Liver (tissue), 7 donors: ENCODE measurements at regions not wholly inside any gene's neighbourhood (a gene's known extent, or its start where the extent isn't known, plus 50 kb on each side); places are given as distances from the start of the nearest gene placed in this dataset.

Source experiments
- DNase-seq: peaks from one replicate; pipeline ENCODE4 v3.0.0-alpha.2; 2017; ENCODE audit warnings: low spot score
- H3K27ac ChIP-seq, 2 donors: one replicate each; pipeline ENCODE4 v1.7.0; 2013; ENCODE audit warnings: inconsistent platforms in 2 of 2, low read length in 2 of 2, control low read depth in 1 of 2, low read depth in 1 of 2, mild to moderate bottlenecking in 1 of 2
- H3K27me3 ChIP-seq, 4 donors: one replicate each; pipeline versions ENCODE4 v1.6.1 to v1.7.0; 2013; ENCODE audit warnings: low read length in 3 of 4, inconsistent platforms in 1 of 4, mild to moderate bottlenecking in 1 of 4, moderate library complexity in 1 of 4; ENCODE audit not compliant: control insufficient read depth in 4 of 4, insufficient read depth in 4 of 4
- H3K36me3 ChIP-seq, 4 donors: one replicate each; pipeline versions ENCODE4 v1.6.1 to v1.7.0; 2013; ENCODE audit warnings: low read length in 3 of 4, mild to moderate bottlenecking in 3 of 4, low read depth in 1 of 4, moderate library complexity in 1 of 4; ENCODE audit not compliant: control insufficient read depth in 4 of 4, insufficient read depth in 3 of 4
- H3K4me1 ChIP-seq, 4 donors: one replicate each; pipeline versions ENCODE4 v1.6.1 to v1.7.0; 2013; ENCODE audit warnings: low read length in 3 of 4, mild to moderate bottlenecking in 3 of 4, moderate library complexity in 1 of 4; ENCODE audit not compliant: control insufficient read depth in 4 of 4, insufficient read depth in 4 of 4
- H3K4me3 ChIP-seq, 3 donors: one replicate each; pipeline versions ENCODE4 v1.6.1 to v1.7.0; 2013; ENCODE audit warnings: low read length in 3 of 3, control low read depth in 1 of 3, low read depth in 1 of 3, mild to moderate bottlenecking in 1 of 3
- H3K9ac ChIP-seq, 2 donors: one replicate each; pipeline ENCODE4 v1.7.0; 2013; ENCODE audit warnings: low read length in 2 of 2, mild to moderate bottlenecking in 2 of 2, moderate library complexity in 2 of 2, control low read depth in 1 of 2, low read depth in 1 of 2
- H3K9me3 ChIP-seq, 4 donors: one replicate each; pipeline versions ENCODE4 v1.6.1 to v1.7.0; 2013; ENCODE audit warnings: low read length in 3 of 4; ENCODE audit not compliant: control insufficient read depth in 4 of 4
- EGR1 ChIP-seq, 2 donors: IDR thresholded peaks; 2 replicates each; pipeline ENCODE4 v1.6.1; 2016 to 2018; ENCODE audit warnings: antibody characterized with exemption in 2 of 2, low read depth in 2 of 2
- FOXA1 ChIP-seq: IDR thresholded peaks from 2 replicates; pipeline ENCODE4 v1.6.1; 2016; ENCODE audit warnings: antibody characterized with exemption
- FOXA2 ChIP-seq: IDR thresholded peaks from 2 replicates; pipeline ENCODE4 v1.6.1; 2016; ENCODE audit warnings: antibody characterized with exemption
- HNF4A ChIP-seq, 2 donors: conservative IDR thresholded peaks; 2 replicates each; pipeline ENCODE4 v1.6.1; 2016; ENCODE audit warnings: antibody characterized with exemption in 2 of 2, mild to moderate bottlenecking in 2 of 2
- HNF4G ChIP-seq: IDR thresholded peaks from 2 replicates; pipeline ENCODE4 v1.6.1; 2016; ENCODE audit warnings: antibody characterized with exemption
- JUND ChIP-seq, 2 donors: IDR thresholded peaks; 2 replicates each; pipeline ENCODE4 v1.6.1; 2016; ENCODE audit warnings: antibody characterized with exemption in 2 of 2
- NR2F2 ChIP-seq: IDR thresholded peaks from 2 replicates; pipeline ENCODE4 v1.6.1; 2016; ENCODE audit warnings: antibody characterized with exemption
- RXRA ChIP-seq, 2 donors: IDR thresholded peaks; 2 replicates each; pipeline ENCODE4 v1.6.1; 2017 to 2018; ENCODE audit warnings: antibody characterized with exemption in 2 of 2, mild to moderate bottlenecking in 1 of 2
- SP1 ChIP-seq: IDR thresholded peaks from 2 replicates; pipeline ENCODE4 v1.6.1; 2018; ENCODE audit warnings: antibody characterized with exemption, mild to moderate bottlenecking
- TAF1 ChIP-seq: conservative IDR thresholded peaks from 2 replicates; pipeline ENCODE4 v1.6.1; 2016; ENCODE audit warnings: antibody characterized with exemption, mild to moderate bottlenecking
- YY1 ChIP-seq: IDR thresholded peaks from 2 replicates; pipeline ENCODE4 v1.6.1; 2016; ENCODE audit warnings: antibody characterized with exemption, mild to moderate bottlenecking
- WGBS: extraction: QIAGEN DNeasy Blood & Tissue Kit; methylation state at CpG from one replicate; pipeline ENCODE4 v1.1.7; 2013; 5-methylcytosine and 5-hydroxymethylcytosine counted together
- TF ChIP-seq, protein P1 (sequence below): IDR thresholded peaks from 2 replicates; pipeline ENCODE4 v1.6.1; 2016; ENCODE audit warnings: antibody characterized with exemption
- TF ChIP-seq, protein P2 (sequence below): IDR thresholded peaks from 2 replicates; pipeline ENCODE4 v1.6.1; 2016; ENCODE audit warnings: antibody characterized with exemption
- TF ChIP-seq, protein P3 (sequence below): IDR thresholded peaks from 2 replicates; pipeline ENCODE4 v1.6.1; 2016; ENCODE audit warnings: antibody characterized with exemption
- TF ChIP-seq, protein P4 (sequence below): IDR thresholded peaks from 2 replicates; pipeline ENCODE4 v1.6.1; 2016; ENCODE audit warnings: antibody characterized with exemption, mild to moderate bottlenecking
- donor health status: healthy.
- donor health status: healthy.
- donor health status: healthy.
- donor health status: healthy.

DNA sequence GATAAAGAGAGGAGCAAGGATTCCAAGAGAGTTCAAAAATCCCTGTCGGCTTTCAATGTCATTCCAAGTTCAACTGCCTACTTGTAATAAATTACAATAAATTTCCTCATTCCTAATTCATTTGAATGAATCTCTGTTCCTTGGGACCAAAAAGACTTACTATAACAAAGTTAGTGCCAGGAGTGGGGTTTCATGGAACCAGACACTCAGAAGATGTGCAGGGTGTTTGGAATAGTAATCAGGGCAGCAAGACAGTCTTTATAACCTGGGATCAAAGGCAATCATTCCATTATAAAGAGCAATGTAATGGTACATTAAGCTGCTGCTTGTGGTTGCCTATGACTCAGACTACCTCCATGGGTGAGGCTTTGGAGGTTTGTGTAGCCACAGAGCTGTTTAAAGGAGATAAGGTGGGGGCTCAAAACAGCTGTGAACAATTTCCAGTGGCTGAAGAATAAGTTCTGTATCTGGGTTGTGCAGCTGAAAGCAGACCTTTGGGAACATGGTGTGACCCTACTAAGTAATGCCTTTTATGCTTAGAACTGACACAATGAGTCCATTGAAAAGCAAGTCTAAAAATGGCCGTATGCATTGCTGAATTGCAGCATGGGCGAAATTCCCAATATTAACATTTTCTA is 159.9 kb downstream of the LINC00237 start:
- no peak overlapping the region for H3K9ac ChIP-seq
- 65% methylated on average over 3 of the region's 3 CpGs for WGBS
- H3K9me3 ChIP-seq: peaks cover 0 to 4% (median 0%) of the 10 kb centered on the region in 4 donors
- no peak for DNase-seq
- no peaks in the 10 kb centered on the region for H3K36me3 ChIP-seq
- no peak for TF ChIP-seq HNF4A (conservative IDR thresholded peaks at IDR 0.05)
- no peak for TF ChIP-seq HNF4G
- no peak for TF ChIP-seq FOXA2
- TF ChIP-seq SP1: no peak
- TF ChIP-seq, protein P1, sequence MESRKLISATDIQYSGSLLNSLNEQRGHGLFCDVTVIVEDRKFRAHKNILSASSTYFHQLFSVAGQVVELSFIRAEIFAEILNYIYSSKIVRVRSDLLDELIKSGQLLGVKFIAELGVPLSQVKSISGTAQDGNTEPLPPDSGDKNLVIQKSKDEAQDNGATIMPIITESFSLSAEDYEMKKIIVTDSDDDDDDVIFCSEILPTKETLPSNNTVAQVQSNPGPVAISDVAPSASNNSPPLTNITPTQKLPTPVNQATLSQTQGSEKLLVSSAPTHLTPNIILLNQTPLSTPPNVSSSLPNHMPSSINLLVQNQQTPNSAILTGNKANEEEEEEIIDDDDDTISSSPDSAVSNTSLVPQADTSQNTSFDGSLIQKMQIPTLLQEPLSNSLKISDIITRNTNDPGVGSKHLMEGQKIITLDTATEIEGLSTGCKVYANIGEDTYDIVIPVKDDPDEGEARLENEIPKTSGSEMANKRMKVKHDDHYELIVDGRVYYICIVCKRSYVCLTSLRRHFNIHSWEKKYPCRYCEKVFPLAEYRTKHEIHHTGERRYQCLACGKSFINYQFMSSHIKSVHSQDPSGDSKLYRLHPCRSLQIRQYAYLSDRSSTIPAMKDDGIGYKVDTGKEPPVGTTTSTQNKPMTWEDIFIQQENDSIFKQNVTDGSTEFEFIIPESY: no peak
- no peak for TF ChIP-seq JUND (IDR thresholded peaks at IDR 0.05)
- no peak for TF ChIP-seq YY1
- TF ChIP-seq EGR1 (IDR thresholded peaks at IDR 0.05; ENCODE audit: low read depth in 2 of 2): no peak
- no peak for TF ChIP-seq FOXA1
- TF ChIP-seq, protein P2, sequence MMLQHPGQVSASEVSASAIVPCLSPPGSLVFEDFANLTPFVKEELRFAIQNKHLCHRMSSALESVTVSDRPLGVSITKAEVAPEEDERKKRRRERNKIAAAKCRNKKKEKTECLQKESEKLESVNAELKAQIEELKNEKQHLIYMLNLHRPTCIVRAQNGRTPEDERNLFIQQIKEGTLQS: no peak
- TF ChIP-seq, protein P3, sequence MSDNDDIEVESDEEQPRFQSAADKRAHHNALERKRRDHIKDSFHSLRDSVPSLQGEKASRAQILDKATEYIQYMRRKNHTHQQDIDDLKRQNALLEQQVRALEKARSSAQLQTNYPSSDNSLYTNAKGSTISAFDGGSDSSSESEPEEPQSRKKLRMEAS: no peak
- no peak for TF ChIP-seq RXRA (IDR thresholded peaks at IDR 0.05)
- no peak overlapping the region for H3K4me3 ChIP-seq
- no peaks in the 10 kb centered on the region for H3K4me1 ChIP-seq
- H3K27me3 ChIP-seq: peaks cover 0 to 2% (median 0%) of the 10 kb centered on the region in 4 donors
- no peak overlapping the region for H3K27ac ChIP-seq

DNA sequence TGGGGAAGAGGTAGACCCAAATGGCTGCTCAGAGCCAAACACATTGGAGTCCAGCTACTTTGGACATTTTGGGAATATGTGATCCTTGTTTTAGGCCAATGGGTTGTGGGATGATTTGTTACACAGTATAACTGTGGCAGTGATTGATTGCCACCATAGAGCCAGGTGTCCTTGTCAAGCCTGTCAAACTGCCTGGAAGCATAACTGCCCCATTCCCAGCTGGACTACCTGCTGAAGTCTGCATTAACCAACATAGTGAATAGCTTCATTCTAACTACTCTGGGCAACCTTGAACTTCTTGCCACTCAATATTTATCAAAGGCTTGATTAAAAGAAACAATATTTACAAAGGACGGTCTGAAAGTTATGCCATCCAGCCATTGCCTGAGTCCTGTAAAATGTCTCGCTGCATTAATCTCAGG is 164.7 kb downstream of the LINC00237 start:
- no peak overlapping the region for H3K9ac ChIP-seq
- H3K9me3 ChIP-seq: peaks cover 0 to 3% (median 0%) of the 10 kb centered on the region in 4 donors
- H3K27me3 ChIP-seq: peaks cover 0 to 3% (median 0%) of the 10 kb centered on the region in 4 donors
- no peaks in the 10 kb centered on the region for H3K4me1 ChIP-seq
- no peaks in the 10 kb centered on the region for H3K36me3 ChIP-seq
- WGBS: 37% methylated on average over 2 of the region's 2 CpGs
- H3K4me3 ChIP-seq: no peak overlapping the region
- TF ChIP-seq JUND (IDR thresholded peaks at IDR 0.05) (no peak), NR2F2 (no peak), TAF1 (no peak)
- TF ChIP-seq, protein P4, sequence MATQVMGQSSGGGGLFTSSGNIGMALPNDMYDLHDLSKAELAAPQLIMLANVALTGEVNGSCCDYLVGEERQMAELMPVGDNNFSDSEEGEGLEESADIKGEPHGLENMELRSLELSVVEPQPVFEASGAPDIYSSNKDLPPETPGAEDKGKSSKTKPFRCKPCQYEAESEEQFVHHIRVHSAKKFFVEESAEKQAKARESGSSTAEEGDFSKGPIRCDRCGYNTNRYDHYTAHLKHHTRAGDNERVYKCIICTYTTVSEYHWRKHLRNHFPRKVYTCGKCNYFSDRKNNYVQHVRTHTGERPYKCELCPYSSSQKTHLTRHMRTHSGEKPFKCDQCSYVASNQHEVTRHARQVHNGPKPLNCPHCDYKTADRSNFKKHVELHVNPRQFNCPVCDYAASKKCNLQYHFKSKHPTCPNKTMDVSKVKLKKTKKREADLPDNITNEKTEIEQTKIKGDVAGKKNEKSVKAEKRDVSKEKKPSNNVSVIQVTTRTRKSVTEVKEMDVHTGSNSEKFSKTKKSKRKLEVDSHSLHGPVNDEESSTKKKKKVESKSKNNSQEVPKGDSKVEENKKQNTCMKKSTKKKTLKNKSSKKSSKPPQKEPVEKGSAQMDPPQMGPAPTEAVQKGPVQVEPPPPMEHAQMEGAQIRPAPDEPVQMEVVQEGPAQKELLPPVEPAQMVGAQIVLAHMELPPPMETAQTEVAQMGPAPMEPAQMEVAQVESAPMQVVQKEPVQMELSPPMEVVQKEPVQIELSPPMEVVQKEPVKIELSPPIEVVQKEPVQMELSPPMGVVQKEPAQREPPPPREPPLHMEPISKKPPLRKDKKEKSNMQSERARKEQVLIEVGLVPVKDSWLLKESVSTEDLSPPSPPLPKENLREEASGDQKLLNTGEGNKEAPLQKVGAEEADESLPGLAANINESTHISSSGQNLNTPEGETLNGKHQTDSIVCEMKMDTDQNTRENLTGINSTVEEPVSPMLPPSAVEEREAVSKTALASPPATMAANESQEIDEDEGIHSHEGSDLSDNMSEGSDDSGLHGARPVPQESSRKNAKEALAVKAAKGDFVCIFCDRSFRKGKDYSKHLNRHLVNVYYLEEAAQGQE: no peak
- TF ChIP-seq, protein P1: no peak
- H3K27ac ChIP-seq: no peak overlapping the region
- DNase-seq: no peak
